B cell (primary cell): ENCODE measurements at regions not wholly inside any gene's neighbourhood (a gene's known extent, or its start where the extent isn't known, plus 50 kb on each side); places are given as distances from the start of the nearest gene placed in this dataset.
A peak's percentile ranks its signal among the peaks of the same experiment; 100 is the strongest.

Source experiments
- ATAC-seq: fragments of 200-7000 bp; cut with Tn5 transposase; one replicate; pipeline ENCODE4 v1.10.0; 2021; ENCODE audit warnings: low read depth, mild to moderate bottlenecking, moderate number of reproducible peaks, moderate library complexity
- CTCF ChIA-PET: fragments of 350-600 bp; sonication (Branson Sonifier 250); formaldehyde crosslinking; loops from one replicate; lab custom pipeline; 2021; ENCODE audit warnings: antibody characterized with exemption, inconsistent platforms; lab: Charles Lee
- POLR2A ChIA-PET: fragments of 350-600 bp; sonication (Branson Sonifier 250); formaldehyde crosslinking; loops from one replicate; lab custom pipeline; 2021; ENCODE audit warnings: antibody characterized with exemption; lab: Charles Lee
- DNase-seq: peaks from one replicate; pipeline ENCODE4 v3.0.0; 2013
- H2AFZ ChIP-seq: 2 replicates; pipeline ENCODE4 v1.6.1; 2012; ENCODE audit warnings: mild to moderate bottlenecking, low read depth, low read length; ENCODE audit not compliant: insufficient read depth, poor library complexity, severe bottlenecking
- H3K27ac ChIP-seq, 2 donors: 1 replicate in 1 of 2; 2 replicates in 1 of 2; pipeline ENCODE4 v1.5.1; 2012 to 2013; ENCODE audit warnings: low read length in 2 of 2, mild to moderate bottlenecking in 2 of 2, moderate library complexity in 1 of 2
- H3K27me3 ChIP-seq, 4 experiments: fragments of 200-600 bp in 1 of 4; sonication (generic) in 1 of 4; replicated peaks in 1 of 4; 1 replicate in 2 of 4; 2 replicates in 2 of 4; pipeline versions ENCODE4 v1.6.1 to v1.7.0; 2013 to 2016; ENCODE audit warnings: low read length in 3 of 4, mild to moderate bottlenecking in 2 of 4, mixed read lengths in 1 of 4, moderate library complexity in 1 of 4; ENCODE audit not compliant: insufficient read depth in 4 of 4, control insufficient read depth in 3 of 4; ENCODE audit errors: control extremely low read depth in 1 of 4
- H3K36me3 ChIP-seq, 2 experiments: replicated peaks in 1 of 2; 1 replicate in 1 of 2; 2 replicates in 1 of 2; pipeline versions ENCODE4 v1.6.1 to v1.7.1; 2013; ENCODE audit warnings: low read length in 1 of 2; ENCODE audit not compliant: insufficient read depth in 2 of 2, control insufficient read depth in 1 of 2; ENCODE audit errors: control extremely low read depth in 1 of 2, extremely low read depth in 1 of 2
- H3K4me1 ChIP-seq, 2 donors: fragments of 200-600 bp in 1 of 2; sonication (generic) in 1 of 2; 1 replicate in 1 of 2; 2 replicates in 1 of 2; pipeline versions ENCODE4 v1.5.1 to v1.6.1; 2013 to 2017; ENCODE audit warnings: low read length in 2 of 2; ENCODE audit not compliant: control insufficient read depth in 2 of 2, insufficient read depth in 2 of 2
- H3K4me2 ChIP-seq: replicated peaks from 2 replicates; pipeline ENCODE3; 2012; ENCODE audit warnings: mild to moderate bottlenecking, low read depth, low read length; ENCODE audit not compliant: poor library complexity, severe bottlenecking
- H3K4me3 ChIP-seq, 5 experiments: fragments of 200-600 bp in 1 of 5; sonication (generic) in 1 of 5; 1 replicate in 3 of 5; 2 replicates in 2 of 5; pipeline versions ENCODE4 v1.5.1 to v1.7.0; 2011 to 2016; ENCODE audit warnings: low read length in 4 of 5, mild to moderate bottlenecking in 4 of 5, low read depth in 2 of 5, control low read depth in 1 of 5, moderate library complexity in 1 of 5; ENCODE audit not compliant: insufficient read depth in 1 of 5; ENCODE audit errors: control extremely low read depth in 1 of 5, extremely low read depth in 1 of 5
- H3K79me2 ChIP-seq: fragments of 200-600 bp; sonication (generic); one replicate; pipeline ENCODE4 v1.6.0; 2016; ENCODE audit warnings: low read length; ENCODE audit not compliant: control insufficient read depth, insufficient read depth
- H3K9ac ChIP-seq: fragments of 200-600 bp; sonication (generic); 2 replicates; pipeline ENCODE4 v1.6.1; 2017; ENCODE audit warnings: mild to moderate bottlenecking, low read length, moderate library complexity
- H3K9me3 ChIP-seq, 3 donors: one replicate each; pipeline versions ENCODE4 v1.6.1 to v1.7.1; 2013; ENCODE audit warnings: low read length in 2 of 3; ENCODE audit not compliant: control insufficient read depth in 2 of 3, insufficient read depth in 1 of 3; ENCODE audit errors: control extremely low read depth in 1 of 3
- H4K20me1 ChIP-seq: 2 replicates; pipeline ENCODE4 v1.6.0; 2012; ENCODE audit warnings: mild to moderate bottlenecking, low read length; ENCODE audit not compliant: insufficient read depth, control insufficient read depth, poor library complexity, severe bottlenecking
- H3K27ac Mint-ChIP-seq: one replicate; pipeline ENCODE4 v1.8.0; 2021; ENCODE audit warnings: mixed read lengths
- H3K27me3 Mint-ChIP-seq: one replicate; pipeline ENCODE4 v1.8.0; 2021; ENCODE audit warnings: mixed read lengths
- H3K4me1 Mint-ChIP-seq: one replicate; pipeline ENCODE4 v1.8.0; 2021; ENCODE audit warnings: mixed read lengths
- H3K4me3 Mint-ChIP-seq: one replicate; pipeline ENCODE4 v1.8.0; 2021; ENCODE audit warnings: mixed read lengths
- H3K9me3 Mint-ChIP-seq: one replicate; pipeline ENCODE4 v1.8.0; 2022; ENCODE audit warnings: mixed read lengths; ENCODE audit not compliant: insufficient read depth
- CTCF ChIP-seq: fragments of 200-600 bp; IDR thresholded peaks from one replicate; pipeline ENCODE4 v1.8.0; 2022; ENCODE audit warnings: antibody characterized with exemption, mild to moderate bottlenecking
- EZH2 ChIP-seq: IDR thresholded peaks from 2 replicates; pipeline ENCODE4 v1.6.1; 2012; ENCODE audit warnings: borderline replicate concordance, low read depth, mild to moderate bottlenecking, moderate library complexity, low read length; ENCODE audit not compliant: insufficient read depth, poor library complexity, severe bottlenecking
- WGBS: methylation state at CpG from one replicate; pipeline ENCODE4 v1.1.5; 2013; ENCODE audit warnings: missing lambda C conversion rate; ENCODE audit not compliant: insufficient coverage; 5-methylcytosine and 5-hydroxymethylcytosine counted together
- intact Hi-C: fragments of 100-400 bp; cut with micrococcal nuclease; formaldehyde crosslinking; loops from one replicate; pipeline ENCODE4 v1.10.0; 2022

GRCh38 chr12:89919241-89919906, 210.7 kb upstream of the ATP2B1 start:
- Mint-ChIP-seq H3K4me3 (no peak overlapping the region), H3K27ac (peak overlapping the region; percentile 34), H3K9me3 (peaks cover 1% of the 10 kb centered on the region), H3K4me1 (peaks cover 41% of the 10 kb centered on the region), H3K27me3 (no peaks in the 10 kb centered on the region)
- Histone ChIP-seq H3K27ac (no peak overlapping the region), H3K9ac (peak overlapping the region; percentile 14), H3K27me3 (no peaks in the 10 kb centered on the region), H3K9me3 (peaks cover 0 to 5% (median 0%) of the 10 kb centered on the region in 3 donors), H3K36me3 (no peaks in the 10 kb centered on the region), H3K4me2 (peak overlapping the region; percentile 45), H3K4me3 (no peak overlapping the region), H3K79me2 (no peaks in the 10 kb centered on the region), H4K20me1 (no peaks in the 10 kb centered on the region), H2AFZ (peak overlapping the region; percentile 8), H3K4me1 (peaks cover 13 to 29% of the 10 kb centered on the region in 2 donors)
- ATAC-seq = no peak
- CTCF ChIA-PET = interaction anchor here (1.0 to 2.2 kb wide), 9 partner anchors 8 to 210 kb away, joined by 3 to 14 read pairs (median 4); partner anchors contain the start of gene ATP2B1
- 99% methylated on average over 7 of the region's 26 CpGs for WGBS
- intact Hi-C loops = no loop called here
- no peak for DNase-seq
- TF ChIP-seq EZH2 = no peak
- TF ChIP-seq CTCF = no peak
- POLR2A ChIA-PET = interaction anchor here (1.2 kb wide), 1 partner anchor 211 kb away, joined by 5 read pairs; the partner anchor contains the start of gene ATP2B1
